Stimulated activated naive CD8-positive, alpha-beta T cell treated with anti-CD3 and anti-CD28 coated beads, Interleukin-15, amount 100 ng/mL, for 72 hours (primary cell): ENCODE measurements at regions not wholly inside any gene's neighbourhood (a gene's known extent, or its start where the extent isn't known, plus 50 kb on each side); places are given as distances from the start of the nearest gene placed in this dataset.
A peak's percentile ranks its signal among the peaks of the same experiment; 100 is the strongest.
"Not testable (repeated sequence)": the region's sequence is repeated elsewhere in the genome, so short reads cannot be mapped to it uniquely, and the experiment has no call there.

Experiments used
- ATAC-seq: fragments of 150-1000 bp; cut with Tn5 transposase; 2 replicates; pipeline ENCODE4 v1.10.0; 2021; ENCODE audit warnings: mild to moderate bottlenecking, moderate library complexity
- DNase-seq, 2 donors: peaks; one replicate each; pipeline ENCODE4 v3.0.0; 2021 to 2022
- H3K27ac Mint-ChIP-seq, 2 donors: one replicate each; pipeline ENCODE4 v1.8.0; 2022; ENCODE audit warnings: mild to moderate bottlenecking in 2 of 2, mixed read lengths in 2 of 2, moderate library complexity in 2 of 2
- H3K27me3 Mint-ChIP-seq: one replicate; pipeline ENCODE4 v1.8.0; 2022; ENCODE audit warnings: mixed read lengths
- H3K4me1 Mint-ChIP-seq: one replicate; pipeline ENCODE4 v1.8.0; 2022; ENCODE audit warnings: mild to moderate bottlenecking, mixed read lengths
- H3K4me3 Mint-ChIP-seq, 2 donors: one replicate each; pipeline ENCODE4 v1.8.0; 2022; ENCODE audit warnings: mild to moderate bottlenecking in 2 of 2, mixed read lengths in 2 of 2, moderate library complexity in 1 of 2
- H3K9me3 Mint-ChIP-seq, 2 donors: one replicate each; pipeline ENCODE4 v1.8.0; 2022; ENCODE audit warnings: mixed read lengths in 2 of 2

- Mint-ChIP-seq H3K9me3 (no peaks in the 10 kb centered on the region), H3K27ac (no peak overlapping the region)
These were observed 139.6 kb upstream of the SMIM31 start for GRCh38 chr4:164614329-164614728.

GRCh38 chr4:164614999-164615398 is 138.9 kb upstream of the SMIM31 start:
- DNase-seq (no peak), ATAC-seq (no peak)
- Mint-ChIP-seq H3K27ac (no peak overlapping the region), H3K4me1 (no peaks in the 10 kb centered on the region), H3K27me3 (no peaks in the 10 kb centered on the region), H3K9me3 (no peaks in the 10 kb centered on the region), H3K4me3 (no peak overlapping the region)

More at GRCh38 chr4:164614329-164614728, 139.6 kb upstream of the SMIM31 start:
- H3K4me3 Mint-ChIP-seq, result no peak overlapping the region
- ATAC-seq (no peak), DNase-seq (no peak)
- H3K4me1 Mint-ChIP-seq, result no peaks in the 10 kb centered on the region
- no peaks in the 10 kb centered on the region for H3K27me3 Mint-ChIP-seq

DNA sequence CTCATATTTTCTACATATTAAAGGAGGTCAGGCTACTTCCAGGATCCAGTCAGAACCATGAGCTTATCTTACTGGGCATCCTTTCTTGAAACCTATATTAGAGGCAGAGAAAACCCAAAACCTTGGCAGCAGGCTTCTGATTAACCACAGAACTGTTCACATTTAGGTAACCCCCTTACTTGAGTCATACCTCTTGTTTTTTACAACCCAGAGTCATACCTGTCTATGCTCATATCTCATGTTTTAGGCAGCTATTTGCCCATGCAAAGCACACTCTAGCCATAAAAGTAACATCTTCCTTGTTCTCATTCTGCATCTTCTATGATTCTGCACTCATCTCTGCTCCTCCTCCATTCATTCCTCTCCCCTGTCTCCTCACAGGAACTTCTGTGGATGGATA is 138.0 kb upstream of the SMIM31 start:
- no peak for ATAC-seq

DNA sequence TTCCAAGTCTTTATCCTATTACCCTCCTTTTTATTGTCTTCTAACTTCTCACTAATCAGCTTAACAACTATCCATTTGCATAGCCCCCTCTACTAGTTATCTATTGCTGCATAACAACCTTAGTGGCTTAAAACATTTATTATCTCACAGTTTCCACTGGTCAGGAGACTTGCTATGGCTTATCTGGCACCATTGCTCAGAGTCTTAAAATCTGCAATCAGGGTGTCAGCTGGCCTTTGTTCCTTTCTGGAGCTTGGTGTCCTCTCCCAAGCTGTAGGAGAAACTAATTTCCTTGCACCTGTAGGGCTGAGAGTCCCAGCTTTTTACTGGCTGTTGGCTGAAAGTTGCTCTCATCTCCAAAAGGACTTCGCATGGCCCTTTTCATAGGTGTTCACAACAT is 137.0 kb upstream of the SMIM31 start:
- Mint-ChIP-seq H3K4me1 (no peaks in the 10 kb centered on the region), H3K4me3 (no peak overlapping the region), H3K9me3 (no peaks in the 10 kb centered on the region), H3K27me3 (no peaks in the 10 kb centered on the region), H3K27ac (no peak overlapping the region)
- ATAC-seq (no peak), DNase-seq (no peak)

More for the DNA sequence above, 138.0 kb upstream of the SMIM31 start:
- Mint-ChIP-seq H3K4me1 (no peaks in the 10 kb centered on the region), H3K27me3 (no peaks in the 10 kb centered on the region), H3K4me3 (no peak overlapping the region), H3K27ac (no peak overlapping the region), H3K9me3 (no peaks in the 10 kb centered on the region)
- DNase-seq, result no peak

- Mint-ChIP-seq H3K9me3 (no peaks in the 10 kb centered on the region), H3K27ac (no peak overlapping the region), H3K27me3 (no peaks in the 10 kb centered on the region), H3K4me1 (no peaks in the 10 kb centered on the region), H3K4me3 (no peak overlapping the region)
- no peak for DNase-seq
- no peak for ATAC-seq
These were observed 136.5 kb upstream of the SMIM31 start for GRCh38 chr4:164617426-164617825.

GRCh38 chr4:164617911-164618310 is 136.0 kb upstream of the SMIM31 start:
- Mint-ChIP-seq H3K9me3 (no peaks in the 10 kb centered on the region), H3K27ac (no peak overlapping the region), H3K4me3 (no peak overlapping the region), H3K4me1 (no peaks in the 10 kb centered on the region), H3K27me3 (no peaks in the 10 kb centered on the region)
- no peak for ATAC-seq
- no peak for DNase-seq

- Mint-ChIP-seq H3K27me3 (no peaks in the 10 kb centered on the region), H3K9me3 (peaks cover 0 to 20% of the 10 kb centered on the region in 2 donors), H3K4me3 (no peak overlapping the region), H3K4me1 (no peaks in the 10 kb centered on the region), H3K27ac (no peak overlapping the region)
- ATAC-seq (no peak), DNase-seq (no peak)
These were observed 131.9 kb upstream of the SMIM31 start for GRCh38 chr4:164621886-164622521.

- H3K27ac Mint-ChIP-seq, result peak overlapping the region in 1 of 2 donors; percentile 82
- H3K4me3 Mint-ChIP-seq, result no peak overlapping the region
- ATAC-seq (no peak), DNase-seq (no peak)
- peaks cover 0 to 20% of the 10 kb centered on the region in 2 donors for H3K9me3 Mint-ChIP-seq
- no peaks in the 10 kb centered on the region for H3K4me1 Mint-ChIP-seq
- H3K27me3 Mint-ChIP-seq, result no peaks in the 10 kb centered on the region
These were observed 130.8 kb upstream of the SMIM31 start for GRCh38 chr4:164623099-164623498.

- DNase-seq (no peak), ATAC-seq (no peak)
- H3K9me3 Mint-ChIP-seq, result no peaks in the 10 kb centered on the region
- no peaks in the 10 kb centered on the region for H3K27me3 Mint-ChIP-seq
- H3K4me1 Mint-ChIP-seq, result no peaks in the 10 kb centered on the region
- no peak overlapping the region for H3K27ac Mint-ChIP-seq
- H3K4me3 Mint-ChIP-seq, result no peak overlapping the region
These were observed 114.9 kb upstream of the SMIM31 start for GRCh38 chr4:164639001-164639400.

GRCh38 chr4:164648151-164648848 is 105.6 kb upstream of the SMIM31 start:
- no peaks in the 10 kb centered on the region for H3K4me1 Mint-ChIP-seq
- ATAC-seq (no peak), DNase-seq (no peak)
- H3K27ac Mint-ChIP-seq, result no peak overlapping the region
- no peaks in the 10 kb centered on the region for H3K27me3 Mint-ChIP-seq
- peaks cover 0 to 6% of the 10 kb centered on the region in 2 donors for H3K9me3 Mint-ChIP-seq
- H3K4me3 Mint-ChIP-seq, result no peak overlapping the region

- ATAC-seq (no peak), DNase-seq (no peak)
- Mint-ChIP-seq H3K9me3 (peaks cover 0 to 6% of the 10 kb centered on the region in 2 donors), H3K4me3 (no peak overlapping the region), H3K27me3 (no peaks in the 10 kb centered on the region), H3K27ac (no peak overlapping the region), H3K4me1 (no peaks in the 10 kb centered on the region)
These were observed 105.1 kb upstream of the SMIM31 start for GRCh38 chr4:164648849-164649212.

DNA sequence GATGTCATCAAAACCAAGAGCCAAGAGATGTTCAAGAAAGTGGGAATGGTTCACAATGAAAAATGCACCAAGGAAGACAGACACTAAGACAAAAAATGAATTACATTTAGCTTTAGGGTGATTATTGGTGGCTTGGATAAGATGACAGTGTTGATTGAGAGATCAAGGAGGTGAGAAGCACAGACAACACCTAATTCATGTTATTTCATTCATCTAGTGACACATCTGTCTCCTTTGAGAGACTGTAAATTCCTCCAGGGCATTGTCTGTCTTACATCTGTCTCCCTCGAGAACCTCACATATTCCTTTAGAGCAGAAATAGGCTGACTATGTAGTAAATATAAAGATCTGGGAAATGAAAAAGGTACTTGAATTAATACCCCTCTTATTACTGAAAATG is 94.2 kb upstream of the SMIM31 start:
- no peak overlapping the region for H3K27ac Mint-ChIP-seq
- DNase-seq (no peak), ATAC-seq (no peak)
- no peak overlapping the region for H3K4me3 Mint-ChIP-seq
- H3K27me3 Mint-ChIP-seq, result no peaks in the 10 kb centered on the region
- H3K4me1 Mint-ChIP-seq, result no peaks in the 10 kb centered on the region
- peaks cover 6 to 32% of the 10 kb centered on the region in 2 donors for H3K9me3 Mint-ChIP-seq

DNA sequence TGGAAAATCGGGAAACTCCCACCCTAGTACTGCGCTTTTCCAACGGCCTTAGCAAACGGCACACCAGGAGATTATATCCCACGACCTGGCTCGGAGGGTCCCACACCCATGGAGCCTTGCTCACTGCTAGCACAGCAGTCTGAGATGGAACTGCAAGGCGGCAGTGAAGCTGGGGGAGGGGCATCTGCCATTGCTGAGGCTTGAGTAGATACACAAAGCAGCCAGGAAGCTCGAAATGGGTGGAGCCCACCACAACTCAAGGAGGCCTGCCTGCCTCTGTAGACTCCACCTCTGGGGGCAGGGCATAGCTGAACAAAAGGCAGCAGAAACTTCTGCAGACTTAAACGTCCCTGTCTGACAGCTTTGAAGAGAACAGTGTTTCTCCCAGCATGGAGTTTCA is 77.8 kb upstream of the SMIM31 start:
- not testable (repeated sequence) for H3K9me3 Mint-ChIP-seq, DNase-seq, H3K4me1 Mint-ChIP-seq, ATAC-seq, H3K27me3 Mint-ChIP-seq, H3K27ac Mint-ChIP-seq, H3K4me3 Mint-ChIP-seq

DNA sequence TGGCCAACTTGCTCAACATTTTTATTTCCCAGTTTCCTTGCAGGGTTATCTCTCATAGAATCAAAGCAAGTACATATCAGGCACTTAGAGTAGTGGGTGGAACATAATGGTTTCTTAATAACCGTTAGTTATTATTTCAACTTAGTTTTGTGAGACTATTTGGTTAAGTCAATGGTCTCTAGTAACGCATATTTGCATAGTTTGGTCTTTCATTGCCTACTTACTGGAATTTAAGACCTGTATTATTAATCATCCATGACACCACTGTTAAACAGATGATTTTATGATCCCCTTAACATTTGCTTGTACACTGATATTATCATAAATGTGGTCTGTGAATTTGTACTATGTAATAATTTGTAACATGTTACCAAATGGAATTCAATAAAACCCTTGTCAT is 70.9 kb upstream of the SMIM31 start:
- Mint-ChIP-seq H3K9me3 (no peaks in the 10 kb centered on the region), H3K4me3 (no peak overlapping the region), H3K27ac (no peak overlapping the region), H3K4me1 (no peaks in the 10 kb centered on the region), H3K27me3 (no peaks in the 10 kb centered on the region)
- ATAC-seq (no peak), DNase-seq (no peak)

DNA sequence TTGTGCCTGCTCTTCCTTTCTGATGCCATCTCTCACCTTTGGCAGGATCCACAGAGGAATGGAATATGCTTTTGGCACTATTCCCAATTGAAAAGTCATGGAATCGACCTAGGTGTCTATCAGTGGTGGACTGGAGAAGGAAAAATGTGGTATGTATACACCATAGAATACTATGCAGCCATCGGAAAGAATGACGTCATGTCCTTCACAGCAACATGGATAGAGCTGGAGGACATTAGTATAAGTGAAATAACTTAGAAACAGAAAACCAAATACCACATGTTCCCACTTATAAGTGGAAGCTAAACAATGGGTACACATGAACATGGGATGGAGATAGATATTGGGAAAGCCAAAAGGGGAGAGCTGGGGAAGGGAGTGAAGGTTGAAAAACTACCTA is 58.3 kb upstream of the SMIM31 start:
- ATAC-seq (no peak), DNase-seq (no peak)
- H3K27ac Mint-ChIP-seq, result no peak overlapping the region
- H3K4me1 Mint-ChIP-seq, result no peaks in the 10 kb centered on the region
- H3K27me3 Mint-ChIP-seq, result peaks cover 11% of the 10 kb centered on the region
- no peaks in the 10 kb centered on the region for H3K9me3 Mint-ChIP-seq
- H3K4me3 Mint-ChIP-seq, result no peak overlapping the region

- Mint-ChIP-seq H3K27me3 (peaks cover 11% of the 10 kb centered on the region), H3K4me1 (no peaks in the 10 kb centered on the region)
These were observed 53.5 kb upstream of the SMIM31 start for GRCh38 chr4:164700471-164700870.

DNA sequence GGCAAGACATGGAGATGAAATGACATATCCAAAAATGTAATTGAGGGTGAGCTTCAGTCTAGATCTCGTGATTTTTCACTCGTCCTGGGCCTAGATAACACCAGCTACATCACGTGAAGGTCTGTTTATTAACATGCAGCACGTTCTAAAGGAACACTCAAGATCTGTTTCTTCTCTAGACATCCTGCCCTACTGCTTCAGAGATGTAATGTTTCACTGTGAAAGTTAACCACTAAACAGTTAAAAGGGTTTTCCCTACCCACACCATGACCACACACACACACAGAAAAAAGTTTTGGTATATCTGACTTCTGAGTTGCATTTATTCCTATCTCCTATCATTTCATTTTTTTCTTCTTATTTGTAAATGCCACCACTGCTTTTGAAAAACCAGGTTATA is 52.3 kb upstream of the SMIM31 start:
- ATAC-seq, result peak; percentile 50
- H3K27ac Mint-ChIP-seq, result no peak overlapping the region
- peaks cover 11% of the 10 kb centered on the region for H3K27me3 Mint-ChIP-seq

More at GRCh38 chr4:164700471-164700870, 53.5 kb upstream of the SMIM31 start:
- H3K9me3 Mint-ChIP-seq, result no peaks in the 10 kb centered on the region
- ATAC-seq, result no peak
- no peak overlapping the region for H3K27ac Mint-ChIP-seq
- peak in 1 of 2 donors; percentile 4 for DNase-seq
- no peak overlapping the region for H3K4me3 Mint-ChIP-seq

More for the DNA sequence above, 52.3 kb upstream of the SMIM31 start:
- Mint-ChIP-seq H3K4me3 (no peak overlapping the region), H3K9me3 (no peaks in the 10 kb centered on the region), H3K4me1 (no peaks in the 10 kb centered on the region)
- DNase-seq, result no peak
